ENCODE measurements at regions not wholly inside any gene's neighbourhood (a gene's known extent, or its start where the extent isn't known, plus 50 kb on each side); places are given as distances from the start of the nearest gene placed in this dataset.

- no peak for TF ChIP-seq TAF1 (IDR thresholded peaks at IDR 0.05; ENCODE audit: borderline replicate concordance, low read depth, low read length)
- TF ChIP-seq POLR2A (IDR thresholded peaks at IDR 0.05; ENCODE audit: low read depth, low read length), result no peak
These were observed 464.5 kb downstream of the ICE1 start for GRCh38 chr5:5886812-5887486.

All from GM12892 (cell line).